Type B pancreatic cell (in vitro differentiated cells): ENCODE measurements at regions not wholly inside any gene's neighbourhood (a gene's known extent, or its start where the extent isn't known, plus 50 kb on each side); places are given as distances from the start of the nearest gene placed in this dataset.

Source experiments
- DNase-seq: peaks from one replicate; pipeline ENCODE4 v3.0.0; 2021; ENCODE audit warnings: mixed read lengths; ENCODE audit not compliant: unreplicated experiment; ENCODE audit errors: extremely low spot score
- H3K27ac Mint-ChIP-seq: 2 replicates; pipeline ENCODE4 v1.8.0; 2021; ENCODE audit warnings: mild to moderate bottlenecking, mixed read lengths
- H3K27me3 Mint-ChIP-seq: 2 replicates; pipeline ENCODE4 v1.8.0; 2021; ENCODE audit warnings: mixed read lengths
- H3K36me3 Mint-ChIP-seq: 2 replicates; pipeline ENCODE4 v1.8.0; 2021; ENCODE audit warnings: mixed read lengths
- H3K4me1 Mint-ChIP-seq: one replicate; pipeline ENCODE4 v1.8.0; 2021; ENCODE audit warnings: mixed read lengths; ENCODE audit not compliant: unreplicated experiment
- H3K4me3 Mint-ChIP-seq: 2 replicates; pipeline ENCODE4 v1.8.0; 2021; ENCODE audit warnings: mild to moderate bottlenecking, mixed read lengths
- H3K9me3 Mint-ChIP-seq: 2 replicates; pipeline ENCODE4 v1.8.0; 2021; ENCODE audit warnings: mixed read lengths
- CTCF ChIP-seq: fragments of 200-600 bp; sonication (generic); conservative IDR thresholded peaks from 2 replicates; pipeline ENCODE4 v1.5.0; 2021; ENCODE audit warnings: antibody characterized with exemption, mild to moderate bottlenecking

DNA sequence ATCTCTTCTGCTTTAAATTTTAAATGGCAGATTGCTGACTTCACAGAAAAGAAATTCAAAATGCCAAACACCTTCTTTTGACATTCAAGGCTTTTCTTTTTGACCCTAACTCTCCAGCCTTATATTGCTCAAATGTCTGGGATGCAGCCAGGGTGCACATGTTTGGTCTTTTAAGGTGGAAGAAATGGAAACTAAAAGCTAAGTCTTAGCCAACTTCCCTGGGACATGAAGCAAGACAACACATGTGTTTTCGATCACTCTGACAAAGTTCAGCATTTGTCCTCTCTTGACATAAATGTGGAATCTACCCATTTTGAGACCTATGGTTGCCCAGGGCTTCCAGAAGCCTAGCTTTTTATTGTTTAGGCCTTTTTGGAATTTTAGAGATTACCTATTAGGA, 161.6 kb downstream of the RDH14 start:
- Mint-ChIP-seq H3K4me1 (peaks cover 29% of the 10 kb centered on the region), H3K27ac (no peak overlapping the region), H3K36me3 (no peaks in the 10 kb centered on the region), H3K27me3 (peaks cover 49% of the 10 kb centered on the region), H3K4me3 (no peak overlapping the region), H3K9me3 (no peaks in the 10 kb centered on the region)
- DNase-seq: no peak
- no peak for TF ChIP-seq CTCF

- H3K27me3 Mint-ChIP-seq: peaks cover 61% of the 10 kb centered on the region
- no peak for DNase-seq
- no peak overlapping the region for H3K27ac Mint-ChIP-seq
- no peak overlapping the region for H3K4me3 Mint-ChIP-seq
- H3K9me3 Mint-ChIP-seq: no peaks in the 10 kb centered on the region
- peaks cover 20% of the 10 kb centered on the region for H3K4me1 Mint-ChIP-seq
- no peaks in the 10 kb centered on the region for H3K36me3 Mint-ChIP-seq
- TF ChIP-seq CTCF: no peak
Observed at GRCh38 chr2:18396329-18397010, 164.0 kb downstream of the RDH14 start.

DNA sequence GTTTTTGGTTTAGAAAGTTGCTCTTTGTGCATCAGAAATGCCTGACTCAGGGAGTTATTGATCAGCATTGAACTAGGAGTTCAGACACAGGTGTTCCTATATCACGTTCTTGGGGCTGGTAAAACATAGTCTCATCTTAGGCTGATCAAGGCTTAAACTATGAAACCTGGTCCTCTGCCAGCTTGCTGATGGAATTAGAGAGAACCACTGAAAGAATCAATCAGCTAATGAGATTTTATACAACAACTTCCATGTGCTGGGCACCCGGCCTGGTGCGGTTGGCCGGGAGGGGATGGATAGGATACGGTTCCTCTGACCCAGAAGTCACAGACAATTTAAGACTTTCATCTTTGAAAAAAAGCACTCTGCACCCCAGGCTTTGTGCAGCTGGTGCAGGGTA, 164.9 kb downstream of the RDH14 start:
- no peaks in the 10 kb centered on the region for H3K9me3 Mint-ChIP-seq
- no peak overlapping the region for H3K4me3 Mint-ChIP-seq
- H3K4me1 Mint-ChIP-seq: peaks cover 22% of the 10 kb centered on the region
- no peak for DNase-seq
- no peak overlapping the region for H3K27ac Mint-ChIP-seq
- H3K27me3 Mint-ChIP-seq: peaks cover 67% of the 10 kb centered on the region
- no peaks in the 10 kb centered on the region for H3K36me3 Mint-ChIP-seq
- no peak for TF ChIP-seq CTCF

DNA sequence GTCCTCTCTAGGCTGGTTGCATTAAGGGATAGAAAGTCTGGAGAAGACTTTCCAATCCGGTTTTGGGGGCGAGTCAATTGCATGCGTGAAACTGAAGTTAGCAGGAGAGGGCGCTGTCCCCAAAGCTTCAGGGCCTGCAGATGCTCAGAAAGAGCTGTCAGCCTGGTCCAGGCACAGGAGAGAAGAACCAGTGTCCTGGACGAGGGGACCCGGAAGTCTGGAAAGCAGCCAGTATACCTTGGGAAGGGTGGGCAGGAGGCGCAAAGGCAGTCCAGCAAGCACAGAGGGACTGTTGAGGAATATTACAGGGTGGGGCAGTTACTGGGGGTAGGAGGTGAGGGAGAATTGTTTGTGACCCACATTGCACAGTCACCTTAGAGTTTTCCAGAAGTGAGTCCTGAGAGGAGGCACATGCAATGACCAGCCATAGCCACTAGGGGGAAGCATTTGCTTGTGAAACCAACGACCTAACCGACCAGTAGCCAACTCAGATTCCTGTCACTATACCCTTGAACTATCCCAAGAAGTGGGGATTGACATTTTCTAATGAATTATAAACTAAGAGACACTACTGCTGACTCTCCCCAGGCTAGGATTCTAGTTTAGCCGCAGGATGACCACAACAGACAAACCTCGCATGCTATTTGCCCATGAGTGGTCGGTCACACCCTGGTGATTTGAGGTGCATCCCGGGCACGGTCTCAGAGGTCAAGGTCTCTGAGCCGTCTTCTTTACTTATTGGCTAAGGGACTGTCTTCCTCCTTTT, 172.8 kb downstream of the RDH14 start:
- peak; percentile 92 for TF ChIP-seq CTCF
- H3K27ac Mint-ChIP-seq: no peak overlapping the region
- H3K36me3 Mint-ChIP-seq: no peaks in the 10 kb centered on the region

GRCh38 chr2:18384242-18384641, 176.2 kb downstream of the RDH14 start:
- no peaks in the 10 kb centered on the region for H3K9me3 Mint-ChIP-seq
- no peak overlapping the region for H3K27ac Mint-ChIP-seq
- DNase-seq: no peak
- no peak overlapping the region for H3K4me3 Mint-ChIP-seq
- H3K27me3 Mint-ChIP-seq: peaks cover 55% of the 10 kb centered on the region
- H3K36me3 Mint-ChIP-seq: no peaks in the 10 kb centered on the region
- no peak for TF ChIP-seq CTCF
- H3K4me1 Mint-ChIP-seq: peaks cover 9% of the 10 kb centered on the region

More for the DNA sequence above, 172.8 kb downstream of the RDH14 start:
- H3K4me1 Mint-ChIP-seq: peaks cover 18% of the 10 kb centered on the region
- H3K4me3 Mint-ChIP-seq: no peak overlapping the region
- no peaks in the 10 kb centered on the region for H3K9me3 Mint-ChIP-seq
- peaks cover 61% of the 10 kb centered on the region for H3K27me3 Mint-ChIP-seq
- peak; percentile 82 for DNase-seq
